ENCODE measurements at regions not wholly inside any gene's neighbourhood (a gene's known extent, or its start where the extent isn't known, plus 50 kb on each side); places are given as distances from the start of the nearest gene placed in this dataset.

DNA sequence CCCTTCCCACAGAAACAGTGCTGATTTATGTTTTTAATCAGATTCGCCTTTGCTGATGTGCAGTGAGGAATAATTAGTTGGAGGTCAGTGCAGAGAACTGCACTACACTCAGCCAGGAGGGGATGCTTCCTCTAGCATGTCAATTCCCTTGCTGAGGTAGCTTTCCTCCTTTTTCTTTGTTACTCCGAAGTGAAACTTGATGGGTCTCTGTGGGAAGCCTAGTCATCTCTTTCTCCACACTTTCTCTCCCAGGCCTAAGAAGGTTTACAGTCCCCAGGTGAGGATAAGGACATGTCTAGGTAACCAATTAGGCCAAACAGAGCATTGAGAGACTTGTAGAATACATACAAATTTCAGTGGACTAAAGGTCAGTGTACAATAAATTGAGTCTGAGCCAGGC is 461.8 kb downstream of the KIF4B start:
- FAIRE-seq, result no peak
- no peak for DNase-seq (ENCODE audit: extremely low spot score, insufficient read length, low read depth)

DNA sequence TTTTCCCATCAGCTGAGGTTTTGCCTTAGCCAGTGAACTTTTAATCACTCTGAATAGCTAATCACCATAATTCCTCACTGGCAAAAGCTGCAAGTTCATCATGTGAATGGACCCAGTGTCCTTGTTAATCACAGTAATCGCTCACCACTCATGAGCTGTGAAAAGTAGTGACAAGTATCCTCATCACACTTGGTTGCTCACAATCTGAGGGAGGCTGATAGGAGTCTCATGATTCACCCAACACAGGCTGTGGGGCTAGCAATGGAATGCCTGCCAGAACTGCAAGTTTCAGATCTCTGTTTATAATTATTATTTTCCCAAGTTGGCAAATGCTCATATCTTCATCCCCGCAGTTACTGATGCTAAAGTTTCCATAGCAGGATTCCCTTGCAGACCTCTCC is 467.2 kb downstream of the KIF4B start:
- no peak for DNase-seq (ENCODE audit: extremely low spot score, insufficient read length, low read depth)
- FAIRE-seq, result no peak

DNA sequence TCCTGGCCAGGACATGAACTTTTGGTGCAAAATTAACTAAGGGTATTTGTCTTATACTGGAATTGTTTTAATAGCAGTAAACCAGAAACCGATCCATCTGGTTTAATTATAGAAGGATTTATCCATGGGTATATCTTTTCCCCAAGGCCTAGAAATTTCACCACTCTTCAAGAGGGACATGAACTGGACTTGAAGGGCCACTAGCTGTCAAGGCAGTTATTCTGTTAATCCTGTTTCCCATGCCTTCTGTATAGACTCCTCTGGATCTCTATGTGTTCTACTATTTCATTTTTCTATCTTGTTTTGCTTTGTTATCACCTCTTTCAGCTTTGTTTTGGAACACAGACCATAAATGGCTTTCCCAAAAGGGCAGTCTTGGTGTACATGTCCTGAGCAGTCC is 467.6 kb downstream of the KIF4B start:
- DNase-seq (ENCODE audit: extremely low spot score, insufficient read length, low read depth) (no peak), FAIRE-seq (no peak)

DNA sequence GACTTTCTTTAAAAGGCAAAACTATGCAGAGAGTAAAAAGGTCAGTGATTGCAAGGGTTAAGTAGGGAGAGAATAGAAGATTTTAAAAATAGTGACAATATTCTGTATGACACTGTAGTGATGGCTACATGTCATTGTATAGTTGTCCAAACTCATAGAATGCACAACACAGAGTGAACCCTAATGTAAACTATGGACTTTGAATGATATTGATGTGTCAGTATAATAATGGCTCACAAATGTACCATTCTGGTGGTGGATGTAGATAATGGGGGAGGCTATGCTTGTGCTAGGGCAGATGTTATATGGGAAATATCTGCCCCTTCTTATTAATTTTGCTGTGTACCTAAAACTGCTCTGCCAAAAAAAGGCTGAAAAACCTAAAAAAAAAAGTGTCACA is 468.9 kb downstream of the KIF4B start:
- DNase-seq (ENCODE audit: extremely low spot score, insufficient read length, low read depth), result no peak

DNA sequence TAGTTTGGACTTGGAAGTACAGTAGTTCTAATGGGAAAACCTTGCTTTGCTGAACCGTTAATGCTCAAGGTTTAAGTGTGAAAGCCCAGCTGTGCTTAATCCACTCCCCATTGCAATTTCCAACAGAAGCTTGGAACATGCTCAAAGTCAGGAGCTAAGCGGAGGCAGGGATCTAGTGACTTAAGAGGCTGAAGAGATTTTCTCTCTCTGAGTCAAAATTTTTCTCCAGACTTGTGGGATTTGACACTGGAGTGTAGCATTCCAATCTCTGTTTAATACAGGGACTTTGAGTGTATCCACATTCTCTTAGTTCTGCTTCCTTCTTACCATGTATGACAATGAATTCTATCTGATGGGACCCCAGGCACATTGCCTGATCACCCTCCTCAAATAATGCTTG is 471.8 kb downstream of the KIF4B start:
- FAIRE-seq, result no peak
- DNase-seq (ENCODE audit: extremely low spot score, insufficient read length, low read depth), result no peak

More for the DNA sequence above, 468.9 kb downstream of the KIF4B start:
- no peak for FAIRE-seq

DNA sequence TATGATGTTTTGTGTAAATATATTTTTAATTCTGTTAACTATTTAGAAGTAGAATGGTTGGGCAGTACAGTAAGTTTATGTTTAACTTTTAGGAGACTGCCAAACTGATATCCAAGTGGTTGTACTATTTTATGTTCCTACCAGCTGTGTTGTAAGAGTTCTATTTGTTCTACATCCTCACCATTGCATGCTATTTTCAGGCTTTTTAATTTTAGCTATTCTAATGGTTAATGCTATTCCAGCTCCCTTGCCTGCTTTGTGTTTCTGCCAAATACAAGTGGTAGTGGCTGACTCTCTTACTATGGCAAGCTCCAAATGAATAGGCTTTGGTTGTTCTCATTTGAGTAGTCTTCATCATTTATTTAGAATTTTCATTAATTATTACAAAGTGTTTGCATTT is 476.4 kb downstream of the KIF4B start:
- no peak for DNase-seq (ENCODE audit: extremely low spot score, insufficient read length, low read depth)

DNA sequence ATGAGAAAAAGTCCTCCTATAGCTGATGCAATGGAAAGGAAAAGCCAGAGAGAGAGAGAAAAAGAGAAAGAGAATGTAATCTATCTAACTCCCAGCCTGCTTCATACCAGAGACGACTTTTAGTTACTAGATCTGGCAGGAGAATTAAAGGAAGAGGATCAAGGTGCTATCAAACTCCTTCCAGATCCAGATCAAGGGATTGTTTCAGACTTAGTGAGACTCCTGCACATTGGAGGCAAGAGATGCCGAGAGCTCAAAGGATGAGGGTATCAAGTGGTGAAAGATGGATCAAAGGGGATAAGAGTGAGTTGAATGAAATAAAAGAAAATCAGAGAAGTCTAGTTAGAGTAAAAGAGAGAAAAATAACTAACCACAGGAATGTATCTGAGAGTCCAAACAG is 478.6 kb downstream of the KIF4B start:
- FAIRE-seq (no peak), DNase-seq (ENCODE audit: extremely low spot score, insufficient read length, low read depth) (no peak)

More for the DNA sequence above, 476.4 kb downstream of the KIF4B start:
- no peak for FAIRE-seq

DNA sequence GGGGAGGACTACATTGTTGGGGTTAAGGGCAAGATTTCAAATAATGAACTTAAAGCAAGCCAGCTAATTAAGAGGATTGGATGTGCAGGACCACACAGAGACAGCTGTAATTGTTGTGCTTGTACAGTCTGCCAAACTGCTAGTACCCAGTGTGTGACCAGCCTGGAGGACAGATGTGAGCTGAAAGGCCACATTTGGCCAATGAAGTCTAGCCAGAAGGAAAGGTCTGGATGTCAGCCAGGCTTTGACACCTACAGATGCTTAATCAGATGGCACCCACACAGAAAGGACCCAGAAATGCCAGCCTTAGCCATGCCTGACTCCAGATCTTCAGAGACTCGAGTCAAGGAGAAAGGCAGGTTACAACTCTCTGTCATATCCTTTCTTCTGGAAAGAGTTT is 491.1 kb downstream of the KIF4B start:
- no peak for FAIRE-seq

DNA sequence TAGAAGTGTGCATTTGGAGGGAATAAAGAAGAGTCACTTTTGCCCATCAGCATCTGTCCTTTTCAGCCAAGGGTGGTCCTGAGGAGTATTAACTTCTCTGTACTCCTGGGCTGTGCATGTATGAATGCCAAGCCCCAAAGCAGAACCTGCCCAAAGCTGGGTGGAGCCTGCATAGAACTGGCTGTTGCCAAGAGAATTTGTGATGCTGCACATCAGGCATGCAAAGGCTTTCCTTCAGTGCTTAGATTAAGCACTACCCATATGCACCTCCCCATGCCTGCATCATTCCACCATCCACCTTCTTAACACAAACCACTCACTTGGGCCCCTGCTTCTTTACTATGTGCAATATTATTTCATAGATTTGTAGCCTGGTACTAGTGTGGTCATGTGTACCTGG is 493.8 kb downstream of the KIF4B start:
- FAIRE-seq, result no peak
- no peak for DNase-seq (ENCODE audit: extremely low spot score, insufficient read length, low read depth)

More for the DNA sequence above, 491.1 kb downstream of the KIF4B start:
- DNase-seq (ENCODE audit: extremely low spot score, insufficient read length, low read depth), result no peak

DNA sequence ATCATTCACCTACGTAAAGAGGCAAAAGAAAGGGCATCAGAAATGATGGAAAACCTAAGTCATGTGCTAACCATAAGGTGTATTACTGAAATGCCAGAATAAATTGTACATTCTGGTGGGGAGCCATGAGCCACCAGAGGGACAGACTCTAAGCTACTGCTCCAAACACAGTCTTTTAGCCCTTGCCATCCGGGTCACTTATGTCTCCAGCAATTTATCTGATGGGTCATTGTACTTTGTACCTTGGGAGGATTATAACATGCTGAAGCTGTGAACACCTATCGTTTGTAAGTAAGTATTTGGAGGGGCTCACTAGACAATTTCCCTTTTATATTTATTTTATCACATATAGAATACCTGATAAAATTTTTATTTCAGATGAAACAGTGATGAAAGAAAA is 495.1 kb downstream of the KIF4B start:
- FAIRE-seq (no peak), DNase-seq (ENCODE audit: extremely low spot score, insufficient read length, low read depth) (no peak)

DNA sequence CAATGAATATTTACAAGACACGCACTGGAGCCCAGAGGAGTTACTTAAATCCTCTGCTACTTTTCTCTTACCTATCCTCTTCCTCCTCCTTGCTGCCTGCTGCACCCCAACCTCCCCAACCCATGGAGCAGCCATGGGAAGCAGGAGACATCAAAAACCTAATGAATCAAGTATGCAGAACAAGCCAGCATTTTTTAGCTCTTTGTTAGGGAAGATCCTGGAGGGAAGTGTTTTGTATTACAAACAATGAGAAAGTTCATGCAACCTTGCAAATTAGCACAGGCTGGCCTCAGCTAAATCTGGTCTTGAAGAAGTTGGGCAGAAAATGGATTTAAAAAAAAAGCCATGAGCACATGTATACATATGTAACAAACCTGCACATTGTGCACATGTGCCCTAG is 498.8 kb downstream of the KIF4B start:
- DNase-seq (ENCODE audit: extremely low spot score, insufficient read length, low read depth), result no peak
- no peak for FAIRE-seq

DNA sequence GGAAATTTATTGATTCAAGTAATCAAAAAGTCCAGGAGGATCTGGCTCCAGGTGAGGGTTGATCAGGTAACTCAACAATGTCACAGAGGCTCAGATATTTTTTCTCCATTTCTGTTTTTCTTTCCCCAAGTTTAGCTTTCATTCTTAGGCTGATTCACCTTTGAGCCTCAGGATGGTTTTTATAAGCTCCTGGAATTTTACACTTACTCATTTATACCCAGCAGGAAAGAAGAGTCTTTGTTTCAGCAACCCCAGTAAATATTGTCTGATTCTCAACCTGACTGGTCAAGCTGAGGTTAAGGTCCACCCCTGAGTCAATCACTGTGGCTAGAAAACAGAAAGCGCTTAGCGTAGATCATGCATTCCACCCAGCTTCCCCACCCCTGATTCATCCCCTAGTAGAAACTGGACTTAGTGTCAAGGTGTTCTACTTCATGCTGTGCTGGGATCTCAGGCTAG is 500.6 kb downstream of the KIF4B start:
- DNase-seq (ENCODE audit: extremely low spot score, insufficient read length, low read depth), result no peak
- no peak for FAIRE-seq

DNA sequence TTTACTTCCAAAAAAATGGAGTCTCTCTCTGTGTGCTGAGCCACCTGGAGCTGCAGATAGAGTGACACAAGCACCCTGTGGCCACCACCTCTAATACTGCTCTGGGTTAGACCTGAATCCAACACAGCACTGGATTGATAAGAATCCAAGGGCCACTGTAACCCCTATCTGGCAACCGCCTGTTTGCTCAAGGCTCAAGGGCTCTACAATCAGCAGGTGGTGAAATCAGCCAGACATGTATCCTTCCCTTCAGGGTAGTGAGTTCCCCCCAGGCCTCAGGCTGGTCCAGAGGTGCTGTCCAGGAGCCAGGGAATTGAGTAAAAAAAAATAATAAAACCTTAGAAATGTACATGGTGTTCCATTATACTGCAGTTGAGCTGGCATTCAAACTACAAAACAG is 509.0 kb downstream of the KIF4B start:
- DNase-seq (ENCODE audit: extremely low spot score, insufficient read length, low read depth) (no peak), FAIRE-seq (no peak)

DNA sequence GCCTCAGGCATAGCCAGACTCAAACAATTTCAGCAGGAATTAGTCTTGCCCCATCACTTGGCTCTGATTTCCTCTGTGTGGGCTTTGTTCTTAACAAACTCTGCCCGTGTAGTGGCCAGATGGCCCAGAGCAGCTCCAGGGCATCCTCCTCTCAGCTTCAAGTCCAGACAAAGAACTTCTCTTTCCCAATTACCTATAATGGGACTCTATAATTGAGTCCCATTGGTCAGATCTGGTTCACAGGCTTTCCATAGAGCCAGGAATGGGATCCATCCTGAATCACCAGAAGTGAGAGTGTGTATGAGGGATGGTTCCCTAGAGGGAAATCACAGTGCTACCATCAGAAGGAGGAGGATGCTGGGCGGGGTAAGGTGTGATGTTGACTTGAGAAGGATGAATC is 515.8 kb downstream of the KIF4B start:
- no peak for FAIRE-seq
- no peak for DNase-seq (ENCODE audit: extremely low spot score, insufficient read length, low read depth)

DNA sequence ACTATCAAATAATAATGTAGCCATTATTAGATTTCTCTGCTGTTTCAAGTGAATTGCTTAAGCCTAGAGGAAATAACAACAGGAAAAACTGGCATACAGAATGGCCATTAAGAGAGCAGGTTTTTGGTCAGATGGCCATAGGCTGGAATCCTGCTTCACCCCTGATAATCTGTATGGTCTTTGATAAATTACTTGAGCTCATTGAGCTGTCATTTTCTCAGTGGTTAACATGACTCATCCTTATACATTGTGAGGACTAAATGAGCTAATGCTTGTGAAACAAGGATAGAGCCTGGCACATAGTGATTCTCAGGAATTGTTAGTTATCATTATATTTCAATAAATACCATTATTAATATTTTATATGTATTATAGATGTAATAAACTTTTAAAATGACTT is 516.5 kb downstream of the KIF4B start:
- no peak for DNase-seq (ENCODE audit: extremely low spot score, insufficient read length, low read depth)
- FAIRE-seq, result no peak

DNA sequence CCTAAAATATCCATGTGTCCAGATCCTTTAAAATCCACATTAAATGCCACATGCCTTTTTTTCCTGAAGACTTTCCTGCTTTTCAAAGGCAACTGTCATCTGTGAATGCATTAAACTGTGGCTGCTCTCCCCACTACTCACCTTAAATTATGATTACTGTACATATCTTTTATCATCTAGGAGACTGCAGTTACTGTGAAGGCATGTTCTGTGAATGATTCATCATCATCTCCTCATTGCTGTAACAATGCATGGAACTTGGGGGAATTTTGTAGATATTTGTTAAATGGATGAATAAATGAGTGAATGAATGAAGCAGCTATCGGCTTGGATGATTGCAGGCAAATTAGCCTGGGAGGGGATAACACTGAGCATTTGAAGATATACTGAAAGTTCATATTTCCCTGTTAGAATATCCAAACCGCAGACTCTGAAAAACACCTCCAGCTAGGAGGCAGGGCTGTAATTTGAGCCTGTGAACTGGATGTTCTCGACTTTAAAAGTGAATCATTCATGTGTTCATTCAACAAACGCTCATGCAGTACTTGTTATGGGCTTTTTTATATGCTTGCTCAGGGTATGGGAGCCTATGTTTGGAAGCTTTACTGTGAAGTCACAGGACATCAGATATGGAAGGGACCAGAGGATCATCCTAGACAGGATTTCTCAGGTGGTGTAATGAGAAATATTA is 519.2 kb downstream of the KIF4B start:
- FAIRE-seq (no peak), DNase-seq (ENCODE audit: extremely low spot score, insufficient read length, low read depth) (no peak)

DNA sequence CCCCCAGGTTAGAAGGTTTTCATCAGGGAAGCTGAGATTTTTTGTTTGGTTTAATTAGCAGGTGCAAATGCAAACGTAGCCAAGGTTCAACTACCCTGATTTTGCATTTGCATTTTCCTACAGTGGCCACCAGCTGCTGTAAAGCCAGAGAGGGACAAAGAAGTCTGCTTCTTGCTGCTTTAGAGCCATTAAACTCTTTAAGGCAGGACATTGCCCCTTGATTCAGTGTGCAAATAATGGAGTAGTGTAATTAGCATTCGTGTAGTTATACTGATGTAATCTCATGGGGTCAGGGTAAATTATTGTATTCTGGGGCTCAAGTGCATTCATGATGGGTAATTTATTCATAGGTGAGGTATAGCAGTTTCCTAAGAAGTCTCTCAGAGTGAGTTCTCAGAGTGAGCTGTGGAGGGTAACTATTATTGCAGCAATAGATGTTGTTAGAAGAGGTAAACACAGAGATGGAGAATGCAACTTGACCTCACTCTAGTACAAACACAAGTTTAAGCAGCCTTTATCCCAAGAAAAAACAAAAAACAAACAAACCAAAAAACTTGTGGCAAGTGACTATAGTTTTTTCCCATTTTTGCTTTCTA is 526.5 kb downstream of the KIF4B start:
- FAIRE-seq (no peak), DNase-seq (ENCODE audit: extremely low spot score, insufficient read length, low read depth) (no peak)

DNA sequence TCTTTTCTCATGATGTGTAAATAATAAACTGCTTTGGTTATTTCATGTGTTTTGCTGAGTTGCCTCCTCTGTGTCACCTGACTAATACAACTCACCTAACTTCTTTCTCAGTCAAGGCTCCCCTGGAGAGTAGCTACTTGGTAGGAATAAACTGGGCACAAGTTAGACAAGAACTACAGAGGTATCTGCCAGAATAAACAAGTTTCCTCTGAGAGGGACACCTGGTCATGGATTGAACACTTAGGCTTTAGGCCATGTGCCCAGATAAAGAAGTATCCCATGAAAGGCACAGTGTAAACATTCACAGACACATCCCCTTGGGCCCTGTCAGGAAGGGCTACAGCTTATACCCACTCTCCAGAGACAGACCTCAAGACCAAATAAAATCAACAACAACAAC is 532.5 kb downstream of the KIF4B start:
- FAIRE-seq (no peak), DNase-seq (ENCODE audit: extremely low spot score, insufficient read length, low read depth) (no peak)

DNA sequence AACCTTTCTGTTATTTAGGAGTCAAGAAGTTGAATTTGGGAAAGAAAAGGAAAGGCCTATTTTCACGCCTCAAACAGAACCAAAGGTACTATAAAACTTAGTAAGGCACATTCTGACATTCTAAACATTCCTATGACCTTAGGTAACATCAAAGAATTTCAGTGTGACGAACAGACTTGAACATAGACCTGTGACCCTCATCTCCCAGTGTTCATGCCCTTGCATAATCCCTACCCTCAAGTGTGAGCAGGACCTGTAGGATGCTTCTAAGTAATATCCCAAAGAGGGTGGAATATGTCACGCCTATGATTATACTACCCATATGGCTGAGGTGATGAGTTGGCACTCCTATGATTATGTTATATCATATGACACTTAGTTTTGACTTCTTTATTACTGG is 540.9 kb downstream of the KIF4B start:
- FAIRE-seq (no peak), DNase-seq (ENCODE audit: extremely low spot score, insufficient read length, low read depth) (no peak)

DNA sequence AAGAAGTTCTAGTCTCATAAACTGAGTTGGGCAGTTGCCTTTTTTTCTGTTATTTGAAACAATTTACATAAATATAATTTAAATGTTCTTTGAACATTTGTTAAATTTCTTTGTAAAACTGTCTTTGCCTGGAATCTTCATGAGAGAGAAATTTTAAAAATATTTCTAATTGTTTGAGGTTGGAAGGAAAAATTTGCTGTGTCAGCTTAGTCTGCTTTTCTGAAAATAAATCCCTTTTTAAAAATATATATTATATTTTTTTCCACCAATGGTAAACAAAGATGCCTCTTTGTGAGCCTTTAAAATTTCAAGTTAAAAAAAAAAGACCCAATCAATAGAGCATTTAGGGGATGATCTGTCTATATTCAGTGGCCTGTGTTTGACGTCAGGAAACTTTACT is 542.7 kb downstream of the KIF4B start:
- no peak for FAIRE-seq
- DNase-seq (ENCODE audit: extremely low spot score, insufficient read length, low read depth), result no peak

DNA sequence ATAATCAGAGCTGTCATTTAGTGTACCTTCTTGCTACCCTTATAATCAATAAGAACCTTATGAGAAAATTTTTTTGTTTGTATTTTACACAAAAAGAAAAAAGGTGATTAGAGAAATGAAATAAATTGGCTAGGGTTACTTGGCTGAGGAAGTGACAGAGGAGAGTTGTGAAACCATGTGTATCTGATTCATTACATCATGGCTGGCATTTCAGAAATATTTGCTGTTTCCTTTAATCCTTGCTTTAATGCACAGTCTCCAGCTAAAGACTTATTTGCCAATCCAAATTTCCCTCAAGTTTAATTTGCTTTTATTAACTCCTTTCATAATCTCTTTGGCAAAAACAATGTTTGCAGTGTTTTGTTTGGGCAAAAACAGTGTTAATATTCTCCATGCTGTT is 543.1 kb downstream of the KIF4B start:
- FAIRE-seq (no peak), DNase-seq (ENCODE audit: extremely low spot score, insufficient read length, low read depth) (no peak)

DNA sequence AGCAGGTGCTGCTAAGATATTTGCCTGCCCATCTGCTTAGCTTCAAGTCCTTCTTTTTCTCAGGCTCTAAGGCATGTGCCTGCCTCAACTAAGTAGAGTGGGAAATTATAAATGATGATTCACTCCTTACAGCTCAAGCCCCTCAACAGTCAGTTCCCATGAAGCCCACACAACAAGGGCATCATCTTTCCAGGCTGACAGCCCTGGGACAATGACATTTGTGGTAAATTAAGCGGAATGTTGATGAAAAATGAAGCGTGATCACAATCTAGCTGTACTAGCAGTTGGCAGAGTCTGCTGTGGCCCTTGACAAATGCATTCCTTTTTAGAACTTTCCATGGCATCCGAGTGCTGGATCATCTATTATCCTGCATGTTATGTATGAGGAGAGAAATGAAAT is 548.6 kb downstream of the KIF4B start:
- no peak for FAIRE-seq

More for the DNA sequence above, 548.6 kb downstream of the KIF4B start:
- no peak for DNase-seq (ENCODE audit: extremely low spot score, insufficient read length, low read depth)
